HG02588 (cell line): ENCODE measurements at regions not wholly inside any gene's neighbourhood (a gene's known extent, or its start where the extent isn't known, plus 50 kb on each side); places are given as distances from the start of the nearest gene placed in this dataset.

Experiments used
- ATAC-seq: cut with Tn5 transposase; IDR thresholded peaks from one replicate; pipeline ENCODE4 v1.9.1; 2021; ENCODE audit warnings: mild to moderate bottlenecking, moderate library complexity; ENCODE audit not compliant: unreplicated experiment

GRCh38 chr14:29444805-29445204, 482.8 kb downstream of the PRKD1 start:
- ATAC-seq = no peak

GRCh38 chr14:29446971-29447370, 480.7 kb downstream of the PRKD1 start:
- ATAC-seq = no peak

- ATAC-seq = no peak
Measured at GRCh38 chr14:29451941-29452340, 475.7 kb downstream of the PRKD1 start.

- ATAC-seq = no peak
Measured at GRCh38 chr14:29453045-29453444, 474.6 kb downstream of the PRKD1 start.

GRCh38 chr14:29454026-29454693, 473.5 kb downstream of the PRKD1 start:
- no peak for ATAC-seq

- ATAC-seq = no peak
Measured at GRCh38 chr14:29458547-29458946, 469.1 kb downstream of the PRKD1 start.

- ATAC-seq = no peak
Measured at GRCh38 chr14:29459531-29459930, 468.1 kb downstream of the PRKD1 start.

GRCh38 chr14:29459969-29460560, 467.6 kb downstream of the PRKD1 start:
- no peak for ATAC-seq

- no peak for ATAC-seq
Measured at GRCh38 chr14:29461101-29461500, 466.5 kb downstream of the PRKD1 start.

GRCh38 chr14:29461506-29461905, 466.1 kb downstream of the PRKD1 start:
- no peak for ATAC-seq

GRCh38 chr14:29462321-29462720, 465.3 kb downstream of the PRKD1 start:
- ATAC-seq = no peak

- no peak for ATAC-seq
Measured at GRCh38 chr14:29462772-29463171, 464.9 kb downstream of the PRKD1 start.

GRCh38 chr14:29463727-29464395, 463.8 kb downstream of the PRKD1 start:
- ATAC-seq = no peak

- ATAC-seq = no peak
Measured at GRCh38 chr14:29465095-29465494, 462.6 kb downstream of the PRKD1 start.

- ATAC-seq = no peak
Measured at GRCh38 chr14:29475641-29476040, 452.0 kb downstream of the PRKD1 start.

- ATAC-seq = no peak
Measured at GRCh38 chr14:29486132-29486531, 441.5 kb downstream of the PRKD1 start.

GRCh38 chr14:29489911-29490425, 437.7 kb downstream of the PRKD1 start:
- no peak for ATAC-seq

- no peak for ATAC-seq
Measured at GRCh38 chr14:29493849-29494248, 433.8 kb downstream of the PRKD1 start.

- no peak for ATAC-seq
Measured at GRCh38 chr14:29494312-29494711, 433.3 kb downstream of the PRKD1 start.

GRCh38 chr14:29503903-29504302, 423.7 kb downstream of the PRKD1 start:
- no peak for ATAC-seq

- ATAC-seq = no peak
Measured at GRCh38 chr14:29518335-29518734, 409.3 kb downstream of the PRKD1 start.

GRCh38 chr14:29521526-29522137, 406.0 kb downstream of the PRKD1 start:
- ATAC-seq = no peak
